BJ (cell line): ENCODE measurements at regions not wholly inside any gene's neighbourhood (a gene's known extent, or its start where the extent isn't known, plus 50 kb on each side); places are given as distances from the start of the nearest gene placed in this dataset.

Experiments used
- CTCF ChIA-PET: fragments of 350-600 bp; formaldehyde crosslinking; extraction: SDS; loops from one replicate; lab custom pipeline; 2021; ENCODE audit warnings: antibody characterized with exemption, inconsistent platforms; lab: Yijun Ruan, JAX
- POLR2A ChIA-PET: fragments of 300-600 bp; sonication (Branson Sonifier 250); formaldehyde crosslinking; extraction: SDS; loops from one replicate; lab custom pipeline; 2021; ENCODE audit warnings: antibody characterized with exemption; lab: Charles Lee
- DNase-seq: peaks from one replicate; pipeline ENCODE4 v3.0.0-alpha.2; 2011; ENCODE audit warnings: low read depth
- H3K27me3 ChIP-seq: 2 replicates; pipeline ENCODE4 v1.6.0; 2011; ENCODE audit warnings: low read length; ENCODE audit not compliant: control insufficient read depth, insufficient read depth
- H3K36me3 ChIP-seq: 2 replicates; pipeline ENCODE4 v1.5.1; 2011; ENCODE audit warnings: low read length; ENCODE audit not compliant: control insufficient read depth, insufficient read depth
- H3K4me3 ChIP-seq: 2 replicates; pipeline ENCODE4 v1.5.1; 2011; ENCODE audit warnings: low read depth, mild to moderate bottlenecking, control low read depth, low read length
- TF ChIP-seq, protein P1 (sequence below): IDR thresholded peaks from 2 replicates; pipeline ENCODE4 v1.5.1; 2011; ENCODE audit warnings: low read depth, mild to moderate bottlenecking, control low read depth, inconsistent platforms, low read length, moderate library complexity; ENCODE audit not compliant: insufficient read depth

DNA sequence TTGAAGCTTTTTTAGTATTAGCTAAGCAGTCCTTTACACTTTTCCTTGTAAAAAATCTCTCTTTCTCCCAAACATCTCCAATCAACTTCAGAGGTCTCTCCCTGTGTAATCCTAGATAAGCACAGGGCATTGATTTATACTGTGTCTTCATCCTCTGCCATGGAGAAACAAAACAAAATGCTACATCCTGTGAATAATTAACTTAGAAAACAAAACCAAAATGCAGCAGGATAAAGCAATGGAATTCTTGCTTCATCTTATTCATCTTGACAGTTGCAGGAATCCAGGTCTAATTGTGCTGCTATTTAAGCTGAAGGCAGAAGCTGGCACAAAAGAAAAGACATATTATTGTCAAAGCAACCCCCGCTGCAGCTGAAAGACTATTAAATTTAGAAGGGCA is 641.5 kb upstream of the SORCS1 start:
- no peak overlapping the region for H3K4me3 ChIP-seq
- DNase-seq = no peak

DNA sequence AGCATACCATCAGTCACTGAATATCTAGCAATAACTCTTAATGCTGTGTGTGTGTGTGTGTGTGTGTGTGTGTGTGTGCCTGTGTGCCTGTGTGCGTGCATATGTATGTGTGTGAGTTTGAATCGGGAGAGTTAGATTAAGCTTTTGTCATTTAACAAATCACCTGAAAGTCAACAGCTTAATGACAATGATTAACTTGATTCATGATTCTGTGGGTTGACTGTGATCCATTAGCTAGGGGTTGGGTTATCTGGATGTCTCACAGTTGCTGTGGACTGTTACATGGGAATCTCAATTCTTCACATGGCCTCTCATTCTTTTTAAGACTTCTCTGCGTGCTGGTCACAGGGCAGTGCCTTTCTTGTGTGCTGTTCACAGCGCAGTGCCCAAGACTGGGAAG is 639.0 kb upstream of the SORCS1 start:
- DNase-seq = no peak
- no peak overlapping the region for H3K4me3 ChIP-seq
- no peaks in the 10 kb centered on the region for H3K36me3 ChIP-seq
- CTCF ChIA-PET = no interaction called here
- no peaks in the 10 kb centered on the region for H3K27me3 ChIP-seq
- POLR2A ChIA-PET = no interaction called here
- TF ChIP-seq, protein P1, sequence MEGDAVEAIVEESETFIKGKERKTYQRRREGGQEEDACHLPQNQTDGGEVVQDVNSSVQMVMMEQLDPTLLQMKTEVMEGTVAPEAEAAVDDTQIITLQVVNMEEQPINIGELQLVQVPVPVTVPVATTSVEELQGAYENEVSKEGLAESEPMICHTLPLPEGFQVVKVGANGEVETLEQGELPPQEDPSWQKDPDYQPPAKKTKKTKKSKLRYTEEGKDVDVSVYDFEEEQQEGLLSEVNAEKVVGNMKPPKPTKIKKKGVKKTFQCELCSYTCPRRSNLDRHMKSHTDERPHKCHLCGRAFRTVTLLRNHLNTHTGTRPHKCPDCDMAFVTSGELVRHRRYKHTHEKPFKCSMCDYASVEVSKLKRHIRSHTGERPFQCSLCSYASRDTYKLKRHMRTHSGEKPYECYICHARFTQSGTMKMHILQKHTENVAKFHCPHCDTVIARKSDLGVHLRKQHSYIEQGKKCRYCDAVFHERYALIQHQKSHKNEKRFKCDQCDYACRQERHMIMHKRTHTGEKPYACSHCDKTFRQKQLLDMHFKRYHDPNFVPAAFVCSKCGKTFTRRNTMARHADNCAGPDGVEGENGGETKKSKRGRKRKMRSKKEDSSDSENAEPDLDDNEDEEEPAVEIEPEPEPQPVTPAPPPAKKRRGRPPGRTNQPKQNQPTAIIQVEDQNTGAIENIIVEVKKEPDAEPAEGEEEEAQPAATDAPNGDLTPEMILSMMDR = no peak

More for the DNA sequence above, 641.5 kb upstream of the SORCS1 start:
- POLR2A ChIA-PET = no interaction called here
- Histone ChIP-seq H3K27me3 (no peaks in the 10 kb centered on the region), H3K36me3 (no peaks in the 10 kb centered on the region)
- TF ChIP-seq, protein P1 = no peak
- CTCF ChIA-PET = no interaction called here

DNA sequence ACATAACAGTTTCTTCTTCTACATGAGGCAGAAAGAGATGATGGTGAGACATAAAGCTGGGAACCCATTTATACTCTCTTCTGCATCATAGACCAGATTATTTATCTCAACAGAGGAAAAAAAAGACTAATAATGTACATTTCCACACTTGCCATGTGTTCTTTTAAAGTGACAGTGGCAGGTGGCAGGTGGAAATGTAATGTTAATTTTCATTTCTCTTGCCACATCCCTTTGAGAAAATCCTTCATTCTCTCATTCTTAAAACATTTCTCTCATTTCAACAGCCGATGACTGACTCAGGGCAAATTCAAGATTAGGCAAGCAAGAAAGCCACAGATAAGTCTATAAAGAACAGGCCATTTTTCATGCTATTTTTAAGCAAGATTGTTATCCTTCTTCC is 635.6 kb upstream of the SORCS1 start:
- H3K27me3 ChIP-seq = no peaks in the 10 kb centered on the region
- POLR2A ChIA-PET = no interaction called here
- CTCF ChIA-PET = interaction anchor here (0.6 kb wide), 1 partner anchor 314 kb away, joined by 3 read pairs; no protein-coding TSS in a partner anchor
- no peaks in the 10 kb centered on the region for H3K36me3 ChIP-seq
- H3K4me3 ChIP-seq = no peak overlapping the region
- TF ChIP-seq, protein P1 = no peak
- no peak for DNase-seq

DNA sequence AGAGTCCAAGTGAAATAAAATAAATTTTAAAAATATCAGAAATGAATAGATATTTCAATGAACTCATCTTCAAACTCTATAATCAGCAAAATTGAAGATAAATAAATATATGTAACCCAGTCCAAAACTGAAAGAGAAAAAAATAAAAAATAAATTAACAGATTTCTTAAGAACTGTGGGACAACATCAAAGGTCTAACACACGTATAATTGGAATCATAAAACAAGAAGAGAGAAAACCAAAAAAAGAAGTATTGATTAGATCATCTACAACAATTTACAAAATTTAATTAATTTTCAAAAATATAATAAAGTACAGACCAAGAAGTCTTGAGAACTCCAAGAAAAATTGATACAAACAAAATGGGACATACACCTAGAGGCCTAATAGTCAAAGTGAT is 625.8 kb upstream of the SORCS1 start:
- ChIA-PET CTCF (no interaction called here), POLR2A (no interaction called here)
- no peak for DNase-seq
- H3K36me3 ChIP-seq = no peaks in the 10 kb centered on the region
- TF ChIP-seq, protein P1 = no peak
- no peaks in the 10 kb centered on the region for H3K27me3 ChIP-seq
- H3K4me3 ChIP-seq = no peak overlapping the region

DNA sequence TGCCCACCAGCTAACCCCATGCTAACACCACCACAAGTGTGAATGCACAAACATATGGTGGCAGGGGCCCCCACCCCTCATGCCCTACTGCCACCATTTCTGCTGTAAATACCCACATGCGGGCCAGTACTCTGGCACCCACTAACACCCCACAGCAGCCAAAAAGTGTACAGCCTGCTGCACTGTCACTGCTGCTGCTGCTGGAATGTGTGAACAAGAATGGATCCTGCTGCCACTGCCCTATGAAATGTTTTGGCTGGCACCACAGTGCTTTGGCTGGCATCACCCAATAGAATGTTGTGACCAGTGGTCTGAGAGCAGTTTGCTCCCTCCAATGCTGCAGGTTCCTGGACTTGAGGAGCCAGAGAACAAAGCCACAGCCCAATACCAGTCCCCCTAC is 606.6 kb upstream of the SORCS1 start:
- TF ChIP-seq, protein P1 = no peak
- H3K4me3 ChIP-seq = no peak overlapping the region
- no peaks in the 10 kb centered on the region for H3K27me3 ChIP-seq
- ChIA-PET CTCF (no interaction called here), POLR2A (no interaction called here)
- no peak for DNase-seq
- no peaks in the 10 kb centered on the region for H3K36me3 ChIP-seq
